NB4 (cell line): ENCODE measurements at regions not wholly inside any gene's neighbourhood (a gene's known extent, or its start where the extent isn't known, plus 50 kb on each side); places are given as distances from the start of the nearest gene placed in this dataset.

Experiments used
- CTCF ChIP-seq: IDR thresholded peaks from one replicate; pipeline ENCODE4 v1.5.1; 2012; ENCODE audit warnings: low read depth, low read length
- MAX ChIP-seq: IDR thresholded peaks from 2 replicates; pipeline ENCODE4 v1.6.1; 2011; ENCODE audit warnings: low read depth, low read length
- MYC ChIP-seq: IDR thresholded peaks from 2 replicates; pipeline ENCODE4 v1.6.1; 2011; ENCODE audit warnings: low read depth, low read length
- POLR2A ChIP-seq: IDR thresholded peaks from 2 replicates; pipeline ENCODE4 v1.6.1; 2011; ENCODE audit warnings: mild to moderate bottlenecking; ENCODE audit not compliant: insufficient read length; ENCODE audit errors: extremely low read depth

- peak; percentile 42 for TF ChIP-seq CTCF
- TF ChIP-seq POLR2A: no peak
- TF ChIP-seq MAX: no peak
- no peak for TF ChIP-seq MYC
Observed at GRCh38 chr16:74034862-74035261, 261.8 kb upstream of the PSMD7 start.
